GM19238 (cell line): ENCODE measurements at regions not wholly inside any gene's neighbourhood (a gene's known extent, or its start where the extent isn't known, plus 50 kb on each side); places are given as distances from the start of the nearest gene placed in this dataset.

Source experiments
- DNase-seq: peaks from one replicate; pipeline ENCODE4 v3.0.0; 2011; ENCODE audit warnings: low spot score; ENCODE audit not compliant: insufficient read length

DNA sequence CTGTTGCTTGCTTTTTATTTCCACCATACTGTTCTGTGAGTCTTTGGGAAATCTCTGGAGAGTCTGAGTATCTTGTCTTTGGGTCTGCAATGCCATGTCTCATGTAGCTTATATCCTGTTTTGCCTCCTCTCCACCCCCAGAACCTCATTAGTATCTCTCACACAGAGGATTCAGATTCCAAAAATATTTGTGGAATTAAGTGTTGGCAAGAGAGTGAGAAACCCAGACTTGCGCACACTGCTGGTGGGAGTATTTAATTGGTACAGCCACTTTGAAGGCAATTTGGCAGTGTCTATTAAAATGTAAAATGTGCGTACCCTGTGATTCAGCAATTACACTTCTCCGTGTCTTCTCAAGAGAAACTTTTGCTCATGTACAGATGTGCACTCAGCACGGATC, 68.6 kb downstream of the ZNF621 start:
- no peak for DNase-seq

DNA sequence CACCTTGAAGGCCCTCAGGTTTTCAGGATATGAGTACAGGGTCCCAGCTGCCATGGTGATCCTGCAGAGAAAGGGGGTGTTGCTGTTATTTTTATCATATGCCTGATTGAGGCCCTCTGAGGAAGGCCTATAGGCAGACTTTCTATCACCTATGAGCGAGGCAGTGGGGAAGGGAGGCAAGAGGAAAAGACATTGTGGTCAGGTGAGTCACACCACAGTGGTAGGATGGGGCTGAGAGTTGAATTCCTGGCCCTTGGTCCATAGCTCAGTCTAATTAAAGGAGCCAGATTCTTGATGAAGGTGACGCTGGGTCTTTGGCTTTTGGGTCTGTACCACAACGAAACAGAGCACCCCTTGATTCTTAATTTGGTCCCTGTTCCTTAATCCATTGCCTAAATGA, 72.7 kb downstream of the ZNF621 start:
- no peak for DNase-seq

DNA sequence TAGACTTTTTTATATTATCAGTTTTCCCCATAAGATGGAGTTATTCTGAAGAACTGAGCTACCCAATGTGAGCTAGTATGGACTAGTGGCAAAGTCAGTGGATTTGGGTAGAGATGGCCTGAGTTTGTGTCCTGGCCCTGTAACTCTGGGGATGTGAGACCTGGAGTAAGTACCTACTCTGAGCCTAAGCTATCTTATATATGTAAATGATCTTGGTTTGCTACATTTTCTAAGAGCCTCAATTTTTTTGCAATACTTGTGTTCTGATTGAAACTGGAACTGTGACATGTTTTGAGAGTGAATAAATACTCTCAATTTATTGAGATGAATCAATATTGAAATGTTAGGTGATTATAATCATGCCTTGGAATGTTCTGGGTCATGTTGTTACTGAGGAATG, 73.6 kb downstream of the ZNF621 start:
- no peak for DNase-seq

DNA sequence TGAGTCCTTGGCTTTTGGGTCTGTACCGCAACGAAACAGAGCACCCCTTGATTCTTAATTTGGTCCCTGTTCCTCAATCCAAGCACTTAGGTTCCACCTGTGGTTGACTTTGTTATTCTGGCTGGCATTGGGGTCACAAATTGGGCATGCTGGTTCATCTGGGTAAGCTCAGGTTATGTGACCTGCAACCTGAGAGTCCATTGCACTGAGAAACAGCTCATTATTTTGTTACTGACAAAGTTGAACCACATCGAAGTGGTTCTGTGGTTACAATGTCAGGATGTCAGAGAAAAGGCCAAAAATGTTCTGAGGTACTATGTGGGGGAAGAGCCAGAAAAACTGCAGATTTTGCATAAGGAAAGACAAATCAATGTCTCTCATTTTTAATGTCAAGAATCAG, 74.2 kb downstream of the ZNF621 start:
- no peak for DNase-seq

DNA sequence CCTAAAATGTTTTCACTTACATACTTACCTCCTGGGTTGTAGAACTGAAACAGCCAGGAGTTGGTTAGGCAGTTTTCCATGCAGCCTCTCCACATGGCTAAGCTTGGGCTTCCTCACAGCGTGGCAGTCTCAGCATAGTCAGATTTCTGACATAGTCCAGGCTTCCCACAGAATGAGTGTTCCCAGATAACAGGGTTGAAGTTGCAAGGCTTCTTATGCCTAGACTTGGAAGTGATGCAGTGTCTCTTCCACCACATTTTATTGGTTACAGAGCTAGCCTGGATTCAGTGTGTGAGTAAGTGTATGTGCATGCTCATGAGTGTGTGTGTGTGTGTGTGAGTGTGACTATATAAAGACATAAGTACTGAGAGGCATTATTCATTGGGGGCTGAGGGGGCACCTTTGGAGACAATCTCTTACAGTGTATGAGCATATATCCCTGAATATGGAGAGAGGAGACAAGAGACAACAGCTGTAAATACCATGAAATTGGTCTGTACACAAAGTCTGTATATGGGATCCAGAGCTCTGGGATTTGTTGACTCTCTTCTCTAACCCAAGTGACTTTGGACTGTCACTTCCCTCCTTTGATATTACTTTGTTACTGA, 78.1 kb downstream of the ZNF621 start:
- no peak for DNase-seq

DNA sequence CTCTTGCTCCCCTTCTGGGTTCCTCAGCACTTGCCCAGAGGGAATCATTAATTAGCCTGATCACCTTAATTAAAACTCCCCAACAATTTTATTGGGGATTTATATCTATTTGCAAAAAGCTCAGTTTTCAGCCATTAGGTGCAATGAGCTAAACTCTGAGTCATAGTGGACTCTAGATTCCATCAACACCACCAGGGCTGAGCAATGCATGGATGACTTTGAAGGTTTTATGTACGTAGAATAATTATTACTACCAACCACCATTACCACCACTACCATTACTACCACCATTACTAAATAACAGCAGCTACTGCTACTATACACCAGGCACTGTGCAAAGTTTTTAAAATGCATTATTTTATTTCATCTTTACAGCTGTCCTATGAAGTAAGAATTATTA, 81.2 kb downstream of the ZNF621 start:
- DNase-seq: no peak

DNA sequence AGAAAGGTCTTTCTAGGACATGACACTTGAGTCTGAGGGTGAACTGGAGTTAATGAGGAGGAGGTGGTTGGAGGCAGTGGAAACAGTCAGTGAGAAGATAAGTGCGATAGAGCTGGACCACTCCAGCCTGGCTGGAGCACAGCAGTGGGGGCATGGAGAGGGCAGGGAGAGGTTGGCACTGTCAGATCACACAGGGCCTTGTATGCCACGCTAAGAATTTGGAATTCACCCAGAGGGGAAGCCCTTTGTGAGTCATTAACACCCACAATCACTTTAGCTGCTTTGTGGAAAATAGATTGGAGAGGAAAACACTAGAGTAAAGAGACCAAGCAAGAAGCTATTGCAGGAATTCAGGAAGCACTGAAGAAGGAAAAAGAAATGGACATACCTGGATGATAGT, 83.3 kb downstream of the ZNF621 start:
- DNase-seq: no peak

DNA sequence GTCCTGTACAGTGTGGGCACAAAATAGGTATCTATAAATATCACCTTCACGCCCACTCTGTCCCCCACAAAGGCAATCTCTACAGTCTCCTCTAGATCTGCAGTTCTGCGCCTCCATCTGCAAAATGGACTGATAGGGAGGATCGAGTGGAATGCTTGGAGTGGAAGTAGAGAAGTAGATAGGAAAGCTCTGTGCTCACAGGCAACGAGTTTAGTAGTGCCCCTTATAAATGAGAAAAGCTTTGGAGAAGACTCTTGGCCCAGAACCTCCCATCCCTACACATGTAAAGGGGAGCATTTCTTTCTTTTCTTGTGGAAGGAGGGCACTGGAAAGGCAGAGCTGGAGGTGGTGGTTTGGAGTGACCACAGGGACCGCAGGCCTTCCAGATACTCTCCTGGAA, 88.5 kb downstream of the ZNF621 start:
- DNase-seq: no peak

DNA sequence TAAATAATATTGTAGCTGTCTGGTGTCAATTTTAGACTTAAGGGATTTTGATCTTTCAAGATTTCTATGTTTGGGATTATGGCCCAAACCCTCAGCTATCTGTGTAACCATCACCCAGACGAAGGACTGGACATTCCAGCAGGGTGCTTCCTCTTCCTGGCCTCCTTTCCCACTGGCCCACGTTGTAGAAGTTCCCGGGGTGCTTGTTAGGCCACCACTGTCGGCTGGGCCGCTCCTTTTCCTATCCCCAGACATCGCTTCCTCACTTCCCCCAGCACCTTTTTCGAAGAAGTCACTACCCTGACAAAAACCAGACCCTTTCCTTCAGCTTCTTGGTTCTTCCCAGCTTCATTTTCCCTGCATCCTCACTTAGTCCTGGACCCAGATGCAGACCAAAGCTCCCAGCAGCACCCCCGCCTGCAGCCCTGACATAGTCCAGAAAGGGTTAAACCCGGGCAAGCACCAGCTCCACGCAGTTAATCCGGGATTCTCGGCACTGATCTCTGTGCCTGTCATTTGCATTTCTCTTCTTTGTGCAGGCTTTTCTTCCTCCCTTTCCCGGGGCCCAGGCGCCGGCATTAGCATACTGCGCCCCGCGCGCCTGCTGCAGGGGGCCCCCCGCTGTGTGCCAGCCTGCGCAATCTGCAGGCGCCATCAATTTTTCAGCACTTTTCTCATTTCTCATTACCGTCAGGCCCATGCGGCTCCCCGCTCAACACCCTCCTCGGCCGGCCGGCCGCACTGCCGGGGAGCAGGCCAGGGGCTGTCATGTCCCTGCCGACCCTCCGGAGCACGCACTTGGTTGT, 90.6 kb downstream of the ZNF621 start:
- DNase-seq: no peak

DNA sequence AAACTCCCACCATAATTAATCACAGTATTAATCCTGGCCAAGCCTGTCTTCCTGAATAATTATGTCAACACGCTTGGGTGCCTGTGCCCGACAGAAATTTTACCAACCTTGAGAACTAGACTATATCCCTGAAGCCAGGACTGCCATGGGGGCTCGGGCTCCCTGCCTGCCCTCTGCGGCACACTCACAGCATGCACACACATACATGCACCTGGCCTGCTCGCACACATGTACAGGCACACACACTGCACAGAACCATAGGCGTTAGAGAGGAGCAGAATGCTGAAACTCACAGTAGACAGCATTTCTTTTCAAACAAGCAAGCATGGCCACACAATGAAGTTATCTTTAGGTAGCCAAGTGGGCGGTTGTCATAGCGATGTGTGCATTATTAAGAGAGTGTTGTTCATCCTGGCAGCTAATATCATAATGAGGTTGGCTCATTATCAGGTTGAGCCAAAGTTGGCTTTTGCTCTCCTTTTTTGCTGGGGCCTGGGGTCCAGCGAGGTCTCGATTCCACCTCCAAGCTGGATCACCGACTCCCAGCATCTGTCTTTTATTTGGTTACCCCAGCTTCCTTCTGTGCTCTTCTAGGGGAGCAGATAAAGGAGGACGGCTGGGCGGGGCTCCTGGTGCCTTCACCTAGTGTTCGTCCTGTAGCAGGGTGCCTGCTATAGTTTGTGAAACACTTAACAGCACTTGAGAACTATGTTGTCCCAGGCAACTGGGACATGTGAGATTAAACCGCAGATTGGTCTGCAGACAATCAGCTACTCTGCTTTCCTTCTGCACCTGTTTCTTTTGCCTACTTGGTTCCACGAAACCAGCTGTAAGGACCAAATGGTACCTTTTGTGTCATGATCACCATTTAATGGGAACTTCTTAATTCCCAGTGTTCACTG, 91.4 kb downstream of the ZNF621 start:
- no peak for DNase-seq

DNA sequence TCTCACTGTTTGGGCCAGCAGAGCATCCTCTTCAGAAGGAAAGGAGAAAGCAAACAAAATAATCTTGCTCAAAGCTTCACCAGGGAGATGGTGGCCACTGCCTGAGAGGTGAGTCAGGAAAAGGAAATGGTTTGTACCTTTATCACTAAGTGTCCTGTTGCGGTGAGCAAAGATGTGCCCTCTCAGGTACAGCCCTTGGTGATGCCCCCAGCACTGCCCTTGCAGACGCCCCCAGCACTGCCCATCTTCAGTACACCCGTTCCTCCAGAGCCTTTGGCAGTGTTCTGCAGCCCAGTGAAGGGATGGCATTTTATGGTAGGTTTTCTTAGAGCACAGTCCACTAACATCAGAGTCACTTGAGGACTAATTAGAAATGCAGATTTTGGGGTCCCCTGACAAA, 92.3 kb downstream of the ZNF621 start:
- DNase-seq: no peak

DNA sequence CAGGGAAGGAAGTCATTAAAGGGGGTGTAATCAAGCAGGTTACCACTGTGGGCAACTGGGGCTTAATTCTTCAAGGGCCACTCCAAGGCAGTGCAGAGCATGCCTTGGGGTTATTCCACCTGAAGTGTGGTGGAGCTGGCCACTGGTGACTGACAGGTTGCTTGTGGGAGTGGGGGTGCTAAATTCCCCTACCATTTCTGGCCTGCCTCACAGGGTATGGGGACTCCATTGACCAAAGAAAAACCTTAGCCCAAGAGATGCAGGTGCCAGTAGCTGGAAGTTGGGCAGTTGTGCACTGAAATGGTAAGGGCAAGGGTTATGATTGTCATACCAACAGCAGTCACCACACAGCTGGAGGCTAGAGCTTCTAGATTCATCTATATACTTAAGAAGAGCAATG, 93.4 kb downstream of the ZNF621 start:
- DNase-seq: no peak

DNA sequence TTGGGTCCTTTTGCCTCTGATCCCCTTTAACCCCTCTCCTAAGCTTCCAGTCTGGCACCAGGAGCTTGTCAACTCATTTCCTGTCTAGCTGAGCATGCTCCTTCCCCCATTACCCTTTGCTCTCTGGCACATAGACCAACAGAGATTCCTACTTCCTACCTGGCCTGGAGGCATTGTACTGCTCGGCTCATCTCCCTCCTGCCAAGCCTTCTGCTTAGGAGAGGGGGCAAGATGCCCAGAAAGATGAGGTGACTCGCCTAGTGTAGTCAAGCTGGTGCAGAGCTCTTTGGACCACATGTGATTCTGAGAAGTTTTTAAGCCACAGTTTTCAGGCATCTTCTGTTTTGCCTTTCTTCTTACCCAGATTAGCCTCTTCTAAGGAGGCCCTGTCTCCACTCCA, 95.4 kb downstream of the ZNF621 start:
- DNase-seq: no peak

DNA sequence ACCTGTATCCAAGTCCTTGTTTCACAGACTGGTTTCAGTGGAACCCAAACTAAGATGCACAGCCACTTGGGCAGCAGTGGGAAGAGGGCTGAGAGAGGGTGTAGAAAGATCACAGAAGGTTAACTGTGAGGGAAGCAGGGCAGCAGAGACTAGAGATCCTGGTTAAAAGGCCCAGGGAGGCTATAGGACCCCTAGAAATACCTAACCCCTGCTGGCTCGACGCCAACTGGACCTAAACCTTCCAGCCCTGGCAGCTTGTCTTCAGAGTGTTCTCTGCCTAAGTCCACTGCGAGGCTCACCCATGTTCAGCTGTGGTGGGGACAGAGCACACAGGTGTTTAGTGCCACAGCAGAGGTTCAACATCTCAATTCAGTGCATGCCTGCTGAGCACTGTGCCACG, 96.5 kb downstream of the ZNF621 start:
- no peak for DNase-seq

DNA sequence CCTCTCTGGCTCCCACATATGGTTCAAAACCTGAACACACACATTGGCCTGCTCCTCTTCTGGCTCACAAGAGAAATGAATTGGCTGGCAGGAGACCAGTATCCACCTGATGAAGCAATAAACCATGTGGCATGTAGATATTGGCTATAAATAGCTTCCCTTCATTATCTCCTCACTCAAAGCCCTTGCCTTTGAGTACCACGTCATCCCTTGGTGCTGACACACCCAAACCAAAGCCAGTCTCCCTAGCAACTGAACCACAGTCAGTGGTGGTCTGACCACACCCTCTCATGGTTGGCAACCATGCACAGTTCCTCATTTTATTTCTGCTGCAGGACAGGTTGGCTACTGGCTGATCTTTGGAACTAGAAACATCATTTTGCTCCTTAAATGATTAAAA, 98.8 kb downstream of the ZNF621 start:
- peak; percentile 3 for DNase-seq

DNA sequence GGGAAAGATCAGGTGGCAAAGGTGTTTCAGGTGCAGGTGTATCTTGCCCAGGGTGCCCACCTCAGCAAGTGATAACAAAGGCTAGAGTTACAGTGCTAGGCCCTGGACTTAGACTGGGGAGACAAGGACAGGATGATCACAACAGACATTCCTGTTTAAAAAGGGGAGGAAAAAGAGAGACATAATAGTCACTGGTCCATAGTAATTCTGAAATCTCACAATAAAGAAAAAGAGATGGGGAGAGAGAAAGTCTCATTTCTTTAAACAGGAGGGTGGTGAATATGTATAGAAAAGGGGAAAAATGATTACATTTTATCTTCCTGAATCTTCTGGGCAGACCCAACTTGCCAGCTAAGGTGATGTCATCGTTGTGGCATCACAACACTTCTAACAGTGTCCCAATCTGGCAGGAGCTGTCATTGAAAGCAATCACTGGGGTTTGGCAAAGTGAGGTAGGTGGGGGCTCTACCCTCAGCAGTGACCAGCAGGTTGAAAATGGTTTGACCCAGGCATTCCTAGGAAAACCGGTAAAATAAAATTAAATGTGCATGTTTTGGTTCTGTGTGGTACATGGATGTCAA, 99.5 kb downstream of the ZNF621 start:
- no peak for DNase-seq

DNA sequence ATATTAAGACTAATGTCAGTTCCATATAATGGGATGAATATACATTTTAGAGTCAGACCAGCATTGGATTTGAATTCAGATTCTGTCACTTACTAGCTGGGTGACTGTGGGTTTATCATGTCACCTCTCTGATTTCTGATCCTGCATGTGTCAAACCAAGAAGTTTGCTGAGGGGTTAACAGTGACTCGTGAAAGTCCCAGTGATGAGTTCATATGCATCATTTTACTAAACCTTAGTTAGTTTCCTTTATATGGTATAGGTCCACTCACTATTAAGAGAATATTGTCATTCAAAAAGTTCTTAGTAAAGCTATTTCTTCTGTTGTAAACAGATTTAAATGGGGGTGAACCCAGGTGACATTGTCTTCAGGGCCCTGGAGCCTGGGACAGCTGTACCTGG, 102.3 kb downstream of the ZNF621 start:
- DNase-seq: no peak

DNA sequence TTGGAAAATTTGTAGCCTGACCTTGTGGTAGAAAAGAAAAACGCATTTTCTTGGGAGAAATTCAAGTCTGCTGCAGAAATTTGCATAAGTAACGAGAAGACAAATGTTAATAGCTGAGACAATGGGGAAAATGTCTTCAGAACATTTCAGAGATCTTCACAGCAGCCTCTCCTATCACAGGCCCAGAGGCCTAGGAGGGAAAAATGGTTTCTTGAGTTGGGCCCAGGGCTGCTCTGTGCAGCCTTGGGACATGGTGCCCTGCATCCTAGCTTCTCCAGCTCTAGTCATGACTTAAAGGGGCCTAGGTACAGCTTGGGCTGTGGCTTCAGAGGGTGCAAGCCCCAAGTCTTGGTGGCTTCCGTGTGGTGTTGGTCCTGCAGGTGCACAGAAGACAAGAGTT, 104.2 kb downstream of the ZNF621 start:
- no peak for DNase-seq

DNA sequence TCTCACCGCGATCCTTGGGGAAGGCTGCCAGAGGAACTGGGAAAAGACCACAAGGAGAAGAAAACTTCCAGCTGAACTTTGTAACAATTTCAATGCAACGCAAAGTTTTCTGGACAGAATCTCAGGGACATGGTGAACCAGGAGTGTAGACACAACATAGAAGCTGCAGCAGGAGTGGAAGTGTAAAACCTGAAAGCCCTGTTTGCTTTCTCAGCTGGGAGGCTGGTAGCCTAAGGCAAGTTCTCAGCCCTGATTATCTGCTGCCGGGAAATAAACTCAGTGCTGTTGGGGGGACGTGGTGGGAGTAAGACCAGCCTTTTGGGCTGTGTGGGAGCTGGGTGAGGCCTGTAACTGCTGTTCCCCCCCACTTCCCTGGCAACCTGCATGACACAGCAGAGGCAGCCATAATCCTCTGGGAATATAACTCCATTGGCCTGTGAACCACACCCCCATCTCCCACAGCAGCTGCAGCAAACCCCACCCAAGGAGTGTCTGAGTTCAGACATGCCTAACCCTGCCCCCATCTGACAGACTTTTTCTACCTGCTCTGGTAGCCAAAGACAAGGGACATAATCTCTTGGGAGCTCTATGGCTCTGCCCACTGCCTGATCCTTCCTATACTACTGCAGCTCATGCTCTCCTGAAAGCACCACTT, 106.7 kb downstream of the ZNF621 start:
- DNase-seq: no peak

DNA sequence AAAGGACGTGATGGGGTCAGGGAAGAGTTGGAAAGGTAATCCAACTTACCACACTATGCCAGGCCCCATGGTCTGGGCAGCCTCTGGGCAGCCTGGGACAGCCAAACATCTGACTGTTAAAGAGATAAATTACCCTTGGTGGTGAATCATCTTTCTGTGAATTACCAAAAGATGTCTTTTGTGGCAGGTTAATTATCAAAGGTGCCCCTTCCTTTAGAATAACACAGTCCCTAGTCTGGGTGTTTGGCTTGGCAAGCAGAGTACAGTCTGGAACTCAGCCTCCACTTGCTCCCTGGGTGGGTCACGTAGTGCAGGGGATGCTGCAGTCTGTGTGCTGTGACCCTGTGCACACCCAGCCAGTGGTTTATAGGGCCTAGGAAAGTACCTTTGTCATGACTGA, 113.1 kb downstream of the ZNF621 start:
- no peak for DNase-seq

DNA sequence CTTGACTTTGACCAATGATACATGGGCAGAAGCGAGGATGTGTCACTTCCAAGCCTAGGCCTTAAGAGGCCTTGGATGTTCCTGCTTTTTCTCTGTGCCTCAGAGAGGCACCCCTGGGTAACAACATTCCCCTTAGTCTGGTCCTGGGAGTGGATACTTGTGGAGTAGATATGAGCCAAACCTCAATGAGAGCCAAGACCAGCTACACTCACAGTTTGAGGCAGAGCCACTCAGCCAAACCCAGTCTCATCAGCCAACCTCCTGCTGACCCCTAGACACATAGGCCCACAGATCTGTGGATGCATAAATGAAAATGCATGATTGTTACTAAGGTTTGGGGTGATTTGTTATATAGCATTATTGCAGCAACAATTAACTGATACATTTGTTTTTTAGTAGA, 114.2 kb downstream of the ZNF621 start:
- DNase-seq: no peak
